Parathyroid adenoma (tissue), 2 donors: ENCODE measurements at regions not wholly inside any gene's neighbourhood (a gene's known extent, or its start where the extent isn't known, plus 50 kb on each side); places are given as distances from the start of the nearest gene placed in this dataset.
"Not testable (repeated sequence)": the region's sequence is repeated elsewhere in the genome, so short reads cannot be mapped to it uniquely, and the experiment has no call there.

Experiments used
- H2AFZ ChIP-seq: fragments of 300-600 bp; sonication (generic); one replicate; pipeline ENCODE4 v1.7.0; 2017; ENCODE audit warnings: antibody characterized with exemption, mild to moderate bottlenecking
- H3K27ac ChIP-seq: fragments of 300-600 bp; sonication (generic); one replicate; pipeline ENCODE4 v1.7.0; 2017
- H3K27me3 ChIP-seq: fragments of 300-600 bp; sonication (generic); one replicate; pipeline ENCODE4 v1.7.0; 2017; ENCODE audit warnings: low read length; ENCODE audit not compliant: control insufficient read depth, insufficient read depth
- H3K36me3 ChIP-seq: fragments of 300-600 bp; sonication (generic); one replicate; pipeline ENCODE4 v1.7.0; 2017; ENCODE audit warnings: low read length; ENCODE audit not compliant: control insufficient read depth, insufficient read depth
- H3K4me1 ChIP-seq: fragments of 300-600 bp; sonication (generic); one replicate; pipeline ENCODE4 v1.7.0; 2017; ENCODE audit warnings: control low read depth
- H3K4me2 ChIP-seq: fragments of 300-600 bp; sonication (generic); one replicate; pipeline ENCODE4 v1.7.0; 2017; ENCODE audit warnings: low read length
- H3K4me3 ChIP-seq: fragments of 300-600 bp; sonication (generic); one replicate; pipeline ENCODE4 v1.7.0; 2017; ENCODE audit warnings: low read depth, low read length
- H3K79me2 ChIP-seq: fragments of 300-600 bp; sonication (generic); one replicate; pipeline ENCODE4 v1.7.0; 2017; ENCODE audit warnings: control low read depth
- H3K9ac ChIP-seq: fragments of 300-600 bp; sonication (generic); one replicate; pipeline ENCODE4 v1.7.0; 2017; ENCODE audit warnings: mild to moderate bottlenecking
- H3K9me3 ChIP-seq: fragments of 300-600 bp; sonication (generic); one replicate; pipeline ENCODE4 v1.7.0; 2017; ENCODE audit warnings: low read length; ENCODE audit not compliant: control insufficient read depth
- TF ChIP-seq, protein P1 (sequence below): fragments of 300-600 bp; sonication (generic); IDR thresholded peaks from one replicate; pipeline ENCODE4 v1.7.0; 2017; ENCODE audit warnings: antibody characterized with exemption, mild to moderate bottlenecking
- donor health status: primary hyperparathyroidism.

DNA sequence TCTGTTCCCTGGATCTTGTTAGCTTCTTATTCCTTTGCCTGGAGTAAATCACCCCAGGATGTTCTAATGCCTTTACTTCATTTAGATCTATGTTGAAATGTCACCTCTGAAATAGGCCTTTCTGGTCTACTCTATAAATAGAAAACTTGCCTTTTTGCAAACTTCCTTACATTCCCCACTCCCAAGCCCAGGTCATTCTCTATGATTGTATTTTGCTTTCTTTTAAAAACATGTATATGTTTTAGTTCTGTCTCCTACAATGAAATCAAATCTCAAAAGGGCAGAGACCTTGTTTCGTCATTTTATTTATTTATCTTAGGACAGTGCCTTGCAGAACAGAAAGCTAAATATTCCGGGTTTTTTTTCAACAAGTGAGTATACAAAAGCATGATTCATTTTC is 1657.7 kb upstream of the C9orf72 start:
- TF ChIP-seq, protein P1, sequence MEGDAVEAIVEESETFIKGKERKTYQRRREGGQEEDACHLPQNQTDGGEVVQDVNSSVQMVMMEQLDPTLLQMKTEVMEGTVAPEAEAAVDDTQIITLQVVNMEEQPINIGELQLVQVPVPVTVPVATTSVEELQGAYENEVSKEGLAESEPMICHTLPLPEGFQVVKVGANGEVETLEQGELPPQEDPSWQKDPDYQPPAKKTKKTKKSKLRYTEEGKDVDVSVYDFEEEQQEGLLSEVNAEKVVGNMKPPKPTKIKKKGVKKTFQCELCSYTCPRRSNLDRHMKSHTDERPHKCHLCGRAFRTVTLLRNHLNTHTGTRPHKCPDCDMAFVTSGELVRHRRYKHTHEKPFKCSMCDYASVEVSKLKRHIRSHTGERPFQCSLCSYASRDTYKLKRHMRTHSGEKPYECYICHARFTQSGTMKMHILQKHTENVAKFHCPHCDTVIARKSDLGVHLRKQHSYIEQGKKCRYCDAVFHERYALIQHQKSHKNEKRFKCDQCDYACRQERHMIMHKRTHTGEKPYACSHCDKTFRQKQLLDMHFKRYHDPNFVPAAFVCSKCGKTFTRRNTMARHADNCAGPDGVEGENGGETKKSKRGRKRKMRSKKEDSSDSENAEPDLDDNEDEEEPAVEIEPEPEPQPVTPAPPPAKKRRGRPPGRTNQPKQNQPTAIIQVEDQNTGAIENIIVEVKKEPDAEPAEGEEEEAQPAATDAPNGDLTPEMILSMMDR: no peak
- no peaks in the 10 kb centered on the region for H3K79me2 ChIP-seq
- H3K9me3 ChIP-seq: no peaks in the 10 kb centered on the region
- no peak overlapping the region for H3K4me2 ChIP-seq
- no peak overlapping the region for H3K9ac ChIP-seq
- H3K4me1 ChIP-seq: no peaks in the 10 kb centered on the region
- H3K4me3 ChIP-seq: no peak overlapping the region
- no peak overlapping the region for H2AFZ ChIP-seq
- H3K36me3 ChIP-seq: no peaks in the 10 kb centered on the region
- H3K27ac ChIP-seq: no peak overlapping the region
- H3K27me3 ChIP-seq: no peaks in the 10 kb centered on the region

DNA sequence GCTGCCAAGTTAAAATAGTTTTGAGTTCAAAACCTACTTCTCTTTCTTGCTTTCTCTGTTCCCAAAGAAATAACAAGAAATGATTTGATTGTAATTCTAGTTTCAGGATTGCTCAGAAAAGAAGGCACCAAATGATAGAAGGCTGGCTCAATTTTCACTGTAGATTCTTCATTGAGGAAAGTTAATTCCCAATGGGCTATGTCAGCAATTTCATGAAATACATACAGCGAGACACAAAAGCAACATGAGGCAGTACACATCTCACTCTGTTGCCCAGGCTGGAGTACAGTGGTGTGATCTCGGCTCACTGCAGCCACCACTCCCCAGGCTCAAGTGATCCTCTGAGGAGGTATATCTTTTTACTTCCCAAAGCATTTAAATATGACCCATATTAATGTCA is 1659.9 kb upstream of the C9orf72 start:
- H3K36me3 ChIP-seq: no peaks in the 10 kb centered on the region
- H3K27ac ChIP-seq: no peak overlapping the region
- no peaks in the 10 kb centered on the region for H3K79me2 ChIP-seq
- TF ChIP-seq, protein P1: no peak
- no peak overlapping the region for H2AFZ ChIP-seq
- H3K9me3 ChIP-seq: no peaks in the 10 kb centered on the region
- H3K4me1 ChIP-seq: no peaks in the 10 kb centered on the region
- no peak overlapping the region for H3K9ac ChIP-seq
- H3K4me3 ChIP-seq: no peak overlapping the region
- no peaks in the 10 kb centered on the region for H3K27me3 ChIP-seq
- no peak overlapping the region for H3K4me2 ChIP-seq

DNA sequence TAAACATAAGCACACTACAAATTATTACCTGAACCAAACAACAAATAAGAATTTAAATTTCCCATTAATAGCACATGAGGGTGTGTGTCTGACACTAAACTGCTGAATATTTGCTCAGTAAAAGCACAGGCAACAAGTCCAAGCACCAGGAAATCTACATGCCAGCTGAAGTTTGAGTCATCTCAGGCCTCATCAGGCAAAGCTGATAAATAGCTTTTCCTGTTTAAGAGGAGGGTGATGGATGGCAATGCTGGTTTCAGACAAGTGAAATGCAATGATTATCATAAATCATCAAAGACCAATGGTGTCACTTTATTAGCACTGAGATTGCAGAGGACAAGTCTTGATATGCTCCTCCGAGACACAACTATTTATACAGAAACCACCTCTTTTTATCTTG is 1668.0 kb upstream of the C9orf72 start:
- Histone ChIP-seq H3K79me2 (no peaks in the 10 kb centered on the region), H3K27ac (no peak overlapping the region), H3K36me3 (no peaks in the 10 kb centered on the region), H3K4me1 (no peaks in the 10 kb centered on the region), H3K9ac (no peak overlapping the region), H3K4me3 (no peak overlapping the region), H3K27me3 (no peaks in the 10 kb centered on the region), H3K4me2 (no peak overlapping the region), H3K9me3 (no peaks in the 10 kb centered on the region), H2AFZ (no peak overlapping the region)
- TF ChIP-seq, protein P1: no peak

DNA sequence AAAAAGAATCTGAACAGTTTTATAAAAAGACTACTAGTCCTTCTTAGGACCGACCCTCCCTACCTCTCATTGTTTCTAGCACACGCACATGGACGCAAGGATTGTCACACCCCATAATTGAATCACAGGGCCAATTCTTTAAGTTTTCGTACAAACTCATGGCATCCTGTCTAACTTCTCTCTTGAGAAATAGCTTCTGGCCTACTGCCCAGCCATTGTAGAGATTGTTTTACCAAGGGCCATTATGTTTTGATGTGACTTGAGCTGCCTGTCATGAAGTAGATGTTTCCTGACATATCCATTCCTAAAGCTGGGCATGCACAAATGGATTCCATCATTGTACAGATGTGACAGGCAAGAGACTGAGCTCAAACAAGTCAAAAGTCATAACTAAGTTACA is 1672.1 kb upstream of the C9orf72 start:
- no peaks in the 10 kb centered on the region for H3K36me3 ChIP-seq
- no peak overlapping the region for H3K27ac ChIP-seq
- no peak overlapping the region for H3K4me2 ChIP-seq
- no peaks in the 10 kb centered on the region for H3K4me1 ChIP-seq
- no peaks in the 10 kb centered on the region for H3K9me3 ChIP-seq
- no peak overlapping the region for H2AFZ ChIP-seq
- TF ChIP-seq, protein P1: no peak
- no peaks in the 10 kb centered on the region for H3K79me2 ChIP-seq
- H3K4me3 ChIP-seq: no peak overlapping the region
- no peak overlapping the region for H3K9ac ChIP-seq
- no peaks in the 10 kb centered on the region for H3K27me3 ChIP-seq

DNA sequence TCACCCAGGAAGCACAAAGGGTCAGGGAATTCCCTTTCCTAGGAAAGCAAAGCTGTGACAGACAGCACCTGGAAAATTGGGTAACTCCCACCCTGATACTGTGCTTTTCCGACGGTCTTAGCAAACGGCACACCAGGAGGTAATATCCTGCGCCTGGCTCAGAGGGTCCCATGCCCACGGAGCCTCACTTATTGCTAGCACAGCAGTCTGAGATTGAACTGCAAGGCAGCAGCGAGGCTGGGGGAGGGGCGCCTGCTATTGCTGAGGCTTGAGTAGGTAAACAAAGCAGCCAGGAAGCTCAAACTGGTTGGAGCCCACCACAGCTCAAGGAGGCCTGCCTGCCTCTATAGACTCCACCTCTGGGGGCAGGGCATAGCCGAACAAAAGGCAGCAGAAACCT is 1697.1 kb upstream of the C9orf72 start:
- H3K36me3 ChIP-seq, H3K79me2 ChIP-seq, H3K27ac ChIP-seq, H3K9me3 ChIP-seq, H3K9ac ChIP-seq, H3K4me2 ChIP-seq, H3K27me3 ChIP-seq, H3K4me3 ChIP-seq, H2AFZ ChIP-seq, H3K4me1 ChIP-seq: not testable (repeated sequence)
